Motor neuron (in vitro differentiated cells): ENCODE measurements at regions not wholly inside any gene's neighbourhood (a gene's known extent, or its start where the extent isn't known, plus 50 kb on each side); places are given as distances from the start of the nearest gene placed in this dataset.
"Not testable (repeated sequence)": the region's sequence is repeated elsewhere in the genome, so short reads cannot be mapped to it uniquely, and the experiment has no call there.

Source experiments
- ATAC-seq, 8 experiments: fragments of 200-7000 bp; cut with Tn5 transposase; replicated peaks in 6 of 8; 2 replicates each; pipeline ENCODE4 v1.8.0; 2021; ENCODE audit warnings: mild to moderate bottlenecking in 8 of 8, moderate library complexity in 8 of 8
- H3K27ac ChIP-seq, 2 donors: fragments of 250-450 bp; sonication (Bioruptor Pico); 2 replicates each; pipeline ENCODE4 v1.9.0; 2021; ENCODE audit warnings: antibody characterized with exemption in 2 of 2, mild to moderate bottlenecking in 2 of 2, moderate library complexity in 1 of 2
- H3K4me1 ChIP-seq, 2 donors: fragments of 250-450 bp; sonication (Bioruptor Pico); replicated peaks in 1 of 2; 2 replicates each; pipeline ENCODE4 v1.6.1; 2021; ENCODE audit warnings: antibody characterized with exemption in 2 of 2, mild to moderate bottlenecking in 2 of 2, moderate library complexity in 1 of 2
- H3K4me3 ChIP-seq, 5 donors: fragments of 250-450 bp; sonication (Bioruptor Pico); 2 replicates each; pipeline ENCODE4 v1.9.0; 2021; ENCODE audit warnings: antibody characterized with exemption in 5 of 5, mild to moderate bottlenecking in 5 of 5, moderate library complexity in 4 of 5
- WGBS, 10 experiments: fragments of 450-650 bp; shearing (Covaris generic); methylation state at CpG; one replicate each; pipeline ENCODE4 v1.0.0; 2022; 5-methylcytosine and 5-hydroxymethylcytosine counted together
- in situ Hi-C, 9 experiments: fragments of 400-800 bp; cut with MboI; loops; one replicate each; pipeline ENCODE4 v1.15.0; 2021; ENCODE audit warnings: low sequenced_read_pairs in 9 of 9, low pct_unique_long_range_greater_than_20kb in 2 of 9; ENCODE audit not compliant: unreplicated experiment in 9 of 9

GRCh38 chr2:142307086-142307485 lies 176.3 kb upstream of the LRP1B start:
- H3K4me3 ChIP-seq, result no peak overlapping the region
- ATAC-seq, result no peak
- in situ Hi-C loops, result no loop called here
- H3K4me1 ChIP-seq, result peaks cover 0 to 13% of the 10 kb centered on the region in 2 donors
- H3K27ac ChIP-seq, result no peak overlapping the region
- 0 to 100% (median 80%) methylated on average over 1 of the region's 1 CpG; no CpG with 5 or more reads in 2 of the 10 experiments for WGBS, 10 experiments

- Histone ChIP-seq H3K4me3 (no peak overlapping the region), H3K27ac (no peak overlapping the region), H3K4me1 (peaks cover 0 to 13% of the 10 kb centered on the region in 2 donors)
- ATAC-seq, result no peak
- in situ Hi-C loops, result no loop called here
Measured at GRCh38 chr2:142306131-142306530, 175.3 kb upstream of the LRP1B start.

DNA sequence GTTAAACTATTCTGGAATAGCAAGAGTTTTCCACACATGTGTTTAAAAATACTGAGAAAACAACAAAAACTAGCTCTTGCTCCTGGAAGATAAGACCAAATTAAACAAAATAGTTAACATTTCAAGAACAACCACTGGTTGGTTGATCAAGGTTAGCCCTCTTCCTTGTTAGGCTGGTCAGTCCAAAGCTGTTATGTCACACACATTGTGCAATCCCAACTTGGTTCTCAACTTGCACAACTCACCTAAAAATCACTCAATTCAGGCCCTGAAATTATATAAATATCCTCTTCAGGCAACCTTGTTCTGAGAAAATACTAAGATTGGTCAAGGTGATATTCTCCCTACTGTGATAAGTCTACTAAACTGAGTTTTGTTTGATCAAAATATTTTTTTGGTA lies 169.7 kb upstream of the LRP1B start:
- H3K4me3 ChIP-seq, result no peak overlapping the region
- H3K4me1 ChIP-seq, result no peaks in the 10 kb centered on the region
- ATAC-seq, result no peak
- in situ Hi-C loops, result no loop called here
- H3K27ac ChIP-seq, result no peak overlapping the region

DNA sequence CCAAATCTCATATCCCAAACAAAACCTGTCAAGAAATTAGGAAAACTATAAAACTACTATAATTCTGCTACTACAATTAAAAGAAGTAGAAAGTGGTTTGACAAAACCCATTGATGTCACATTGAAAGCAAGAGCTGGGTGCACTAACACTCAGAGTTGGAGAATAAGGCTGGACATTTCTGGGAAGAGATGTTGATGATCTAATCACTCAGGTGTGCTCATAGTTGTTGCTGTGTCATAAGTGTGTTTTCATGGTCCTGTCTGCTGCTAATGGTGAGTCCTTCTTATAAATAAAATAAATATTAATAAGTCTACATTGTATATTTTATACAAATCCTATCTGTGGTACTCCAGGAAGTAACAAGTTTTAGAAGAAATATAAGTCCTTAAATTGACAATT lies 168.2 kb upstream of the LRP1B start:
- ATAC-seq, result no peak
- in situ Hi-C loops, result no loop called here
- no peak overlapping the region for H3K4me3 ChIP-seq
- H3K27ac ChIP-seq, result no peak overlapping the region
- H3K4me1 ChIP-seq, result no peaks in the 10 kb centered on the region

- in situ Hi-C loops, result no loop called here
- Histone ChIP-seq H3K4me3 (no peak overlapping the region), H3K27ac (no peak overlapping the region), H3K4me1 (no peaks in the 10 kb centered on the region)
- no peak for ATAC-seq
- WGBS, 10 experiments, result 0 to 94% (median 79%) methylated on average over 2 of the region's 2 CpGs; no CpG with 5 or more reads in 2 of the 10 experiments
Measured at GRCh38 chr2:142294225-142294624, 163.4 kb upstream of the LRP1B start.

DNA sequence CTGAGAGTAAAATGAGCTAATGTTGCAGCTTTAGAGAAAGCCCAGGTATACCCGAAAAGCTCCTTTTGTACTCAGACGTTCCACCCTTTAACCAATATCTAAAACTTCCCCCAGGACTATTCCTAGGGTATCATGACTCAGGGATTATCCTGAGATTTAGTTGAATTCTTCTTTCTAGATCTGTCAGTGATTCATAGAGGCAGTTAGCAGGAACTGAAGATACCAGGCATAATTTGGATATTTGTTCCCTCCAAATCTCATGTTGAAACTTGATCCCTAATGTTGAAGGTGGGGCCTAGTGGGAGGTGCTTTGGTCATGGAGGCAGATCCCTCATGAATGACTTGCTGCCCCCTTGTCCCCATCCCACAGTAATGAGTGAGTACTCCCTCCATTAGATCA lies 161.2 kb upstream of the LRP1B start:
- in situ Hi-C loops, result no loop called here
- Histone ChIP-seq H3K4me3 (no peak overlapping the region), H3K27ac (no peak overlapping the region), H3K4me1 (no peaks in the 10 kb centered on the region)
- no peak for ATAC-seq
- 0 to 92% (median 68%) methylated on average over 1 to 2 of the region's 2 CpGs; no CpG with 5 or more reads in 3 of the 10 experiments for WGBS, 10 experiments

- 0 to 97% (median 55%) methylated on average over 1 to 3 of the region's 3 CpGs; no CpG with 5 or more reads in 2 of the 10 experiments for WGBS, 10 experiments
- ATAC-seq, result no peak
- no peaks in the 10 kb centered on the region for H3K4me1 ChIP-seq
- H3K4me3 ChIP-seq, result no peak overlapping the region
- in situ Hi-C loops, result no loop called here
- no peak overlapping the region for H3K27ac ChIP-seq
Measured at GRCh38 chr2:142290931-142291330, 160.1 kb upstream of the LRP1B start.

GRCh38 chr2:142286618-142287017 lies 155.8 kb upstream of the LRP1B start:
- 0 to 97% (median 44%) methylated on average over 1 to 5 of the region's 7 CpGs; no CpG with 5 or more reads in 2 of the 10 experiments for whole genome bisulfite sequencing, 10 experiments

DNA sequence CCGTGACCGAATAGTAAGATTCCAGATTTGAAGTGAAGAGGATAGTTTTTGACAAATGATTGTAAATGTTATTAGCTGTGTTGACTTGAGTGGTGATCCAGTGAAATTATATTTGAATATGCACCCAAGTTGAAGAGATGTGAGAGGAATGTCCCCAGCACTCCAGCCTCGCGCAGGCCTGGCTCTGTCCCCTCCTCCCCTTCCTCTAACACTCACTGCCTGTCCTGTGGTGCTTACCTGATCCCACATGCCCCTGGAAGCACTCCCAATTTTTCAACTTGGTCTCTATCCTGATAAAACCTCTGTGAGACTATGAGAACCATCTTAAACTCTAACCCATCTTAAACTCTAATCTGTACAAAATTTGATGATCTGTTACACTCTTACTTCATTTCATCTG lies 154.7 kb upstream of the LRP1B start:
- 60 to 100% (median 79%) methylated on average over 1 to 4 of the region's 4 CpGs; no CpG with 5 or more reads in 2 of the 10 experiments for WGBS, 10 experiments
- no peak overlapping the region for H3K27ac ChIP-seq
- in situ Hi-C loops, result no loop called here
- H3K4me3 ChIP-seq, result no peak overlapping the region
- no peak for ATAC-seq
- no peaks in the 10 kb centered on the region for H3K4me1 ChIP-seq

More at GRCh38 chr2:142286618-142287017, 155.8 kb upstream of the LRP1B start:
- Histone ChIP-seq H3K27ac (no peak overlapping the region), H3K4me3 (no peak overlapping the region), H3K4me1 (no peaks in the 10 kb centered on the region)
- peak in 1 of 8 experiments; percentile 58 for ATAC-seq
- in situ Hi-C loops, result no loop called here

DNA sequence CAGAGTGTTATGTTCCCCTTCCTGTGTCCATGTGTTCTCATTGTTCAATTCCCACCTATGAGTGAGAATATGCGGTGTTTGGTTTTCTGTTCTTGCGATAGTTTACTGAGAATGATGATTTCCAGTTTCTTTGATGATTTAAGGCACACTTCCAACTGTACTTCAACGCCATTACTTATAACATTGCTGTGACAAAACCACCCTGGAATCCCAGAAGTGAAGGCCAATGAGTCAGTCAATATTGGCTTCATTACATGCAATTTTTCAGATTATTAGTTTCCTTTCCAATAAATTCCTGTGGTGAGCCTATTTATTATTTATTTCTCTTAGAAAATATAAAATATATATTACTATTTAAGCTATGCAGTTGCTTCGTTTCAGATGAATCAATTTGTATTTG lies 153.5 kb upstream of the LRP1B start:
- H3K4me1 ChIP-seq, ATAC-seq, H3K4me3 ChIP-seq, H3K27ac ChIP-seq, in situ Hi-C loops: not testable (repeated sequence)
- 4 to 100% (median 84%) methylated on average over 1 to 3 of the region's 4 CpGs; no CpG with 5 or more reads in 1 of the 10 experiments for WGBS, 10 experiments

DNA sequence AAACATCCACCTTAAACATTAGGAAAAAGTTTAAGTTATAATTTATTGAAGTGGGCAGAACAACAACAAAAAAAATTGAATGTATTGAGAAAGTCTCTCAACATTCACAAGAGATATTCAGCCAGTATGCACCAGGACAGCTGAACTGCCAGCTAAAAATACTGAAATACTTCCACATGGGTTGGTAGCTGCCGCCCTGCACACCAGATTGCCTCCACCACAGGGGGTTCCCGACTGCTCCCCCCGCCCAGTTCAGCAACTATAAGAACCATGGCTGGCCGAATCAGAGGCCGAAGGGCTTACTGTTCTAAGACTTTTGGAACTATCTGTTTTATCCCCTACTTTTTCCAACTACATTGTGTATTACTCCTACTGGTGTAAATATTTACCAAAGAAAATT lies 150.0 kb upstream of the LRP1B start:
- H3K4me3 ChIP-seq, result no peak overlapping the region
- H3K4me1 ChIP-seq, result no peaks in the 10 kb centered on the region
- in situ Hi-C loops, result no loop called here
- WGBS, 10 experiments, result 0 to 93% (median 66%) methylated on average over 2 to 5 of the region's 5 CpGs; no CpG with 5 or more reads in 3 of the 10 experiments
- ATAC-seq, result no peak
- no peak overlapping the region for H3K27ac ChIP-seq

GRCh38 chr2:142270990-142271389 lies 140.2 kb upstream of the LRP1B start:
- peak in 3 of 8 experiments; percentile 57 to 63 (median 61) for ATAC-seq
- Histone ChIP-seq H3K4me3 (no peak overlapping the region), H3K4me1 (peaks cover 0 to 3% of the 10 kb centered on the region in 2 donors), H3K27ac (no peak overlapping the region)
- in situ Hi-C loops, result no loop called here
- 0 to 38% (median 20%) methylated on average over 1 to 2 of the region's 2 CpGs; no CpG with 5 or more reads in 1 of the 10 experiments for WGBS, 10 experiments

GRCh38 chr2:142270291-142270690 lies 139.5 kb upstream of the LRP1B start:
- 10 to 100% (median 100%) methylated on average over 2 of the region's 2 CpGs; no CpG with 5 or more reads in 5 of the 10 experiments for WGBS, 10 experiments

GRCh38 chr2:142259356-142259755 lies 128.5 kb upstream of the LRP1B start:
- 46 to 100% (median 98%) methylated on average over 1 to 5 of the region's 5 CpGs for WGBS, 10 experiments
- in situ Hi-C loops, result no loop called here
- Histone ChIP-seq H3K27ac (no peak overlapping the region), H3K4me3 (no peak overlapping the region), H3K4me1 (no peaks in the 10 kb centered on the region)
- no peak for ATAC-seq

More at GRCh38 chr2:142270291-142270690, 139.5 kb upstream of the LRP1B start:
- H3K27ac ChIP-seq, result no peak overlapping the region
- peaks cover 0 to 3% of the 10 kb centered on the region in 2 donors for H3K4me1 ChIP-seq
- in situ Hi-C loops, result no loop called here
- H3K4me3 ChIP-seq, result no peak overlapping the region
- ATAC-seq, result no peak
